K562 (cell line): ENCODE measurements at regions not wholly inside any gene's neighbourhood (a gene's known extent, or its start where the extent isn't known, plus 50 kb on each side); places are given as distances from the start of the nearest gene placed in this dataset.

Experiments
- ARID1B ChIP-seq: fragments of 450-650 bp; IDR thresholded peaks from 2 replicates; pipeline ENCODE4 v1.6.1; 2016; ENCODE audit warnings: antibody characterized with exemption, mild to moderate bottlenecking, inconsistent platforms
- ATF7 ChIP-seq: fragments of 450-650 bp; IDR thresholded peaks from 2 replicates; pipeline ENCODE4 v1.7.1; 2014; ENCODE audit warnings: mild to moderate bottlenecking, moderate library complexity
- BHLHE40 ChIP-seq: IDR thresholded peaks from 2 replicates; pipeline ENCODE4 v1.6.1; 2011; ENCODE audit warnings: low read length, improper control_type of control experiment
- CREM ChIP-seq: IDR thresholded peaks from 2 replicates; pipeline ENCODE4 v1.6.1; 2014; ENCODE audit warnings: antibody characterized with exemption, low read depth
- DEAF1 ChIP-seq: fragments of 450-650 bp; formaldehyde crosslinking; IDR thresholded peaks from 2 replicates; pipeline ENCODE4 v1.4.0; 2020; ENCODE audit warnings: mild to moderate bottlenecking, moderate library complexity
- ESRRB ChIP-seq: fragments of 250-450 bp; sonication (Bioruptor Pico); IDR thresholded peaks from 2 replicates; pipeline ENCODE4 v1.5.0; 2020; ENCODE audit warnings: mild to moderate bottlenecking, moderate library complexity, borderline replicate concordance
- ETV1 ChIP-seq: fragments of 450-650 bp; conservative IDR thresholded peaks from 2 replicates; pipeline ENCODE4 v1.6.1; 2016; ENCODE audit warnings: missing genetic modification characterization, control low read depth, low read depth, missing compliant biosample characterization
- GTF2A2 ChIP-seq: IDR thresholded peaks from 2 replicates; pipeline ENCODE4 v1.6.1; 2016; ENCODE audit warnings: mild to moderate bottlenecking, missing genetic modification characterization, missing compliant biosample characterization
- HDAC3 ChIP-seq: fragments of 450-650 bp; IDR thresholded peaks from 2 replicates; pipeline ENCODE4 v1.6.1; 2018; ENCODE audit warnings: borderline replicate concordance, mild to moderate bottlenecking, moderate library complexity; ENCODE audit not compliant: partially characterized antibody
- HSF4 ChIP-seq: fragments of 250-450 bp; sonication (Bioruptor Pico); IDR thresholded peaks from 2 replicates; pipeline ENCODE4 v2.1.2; 2022; ENCODE audit warnings: mild to moderate bottlenecking, moderate library complexity, borderline replicate concordance
- KDM1A ChIP-seq, 2 experiments: fragments of 450-650 bp; IDR thresholded peaks; 2 replicates each; pipeline ENCODE4 v1.6.1; 2016; ENCODE audit warnings: mild to moderate bottlenecking in 2 of 2
- MAFG ChIP-seq: fragments of 450-650 bp; conservative IDR thresholded peaks from 2 replicates; pipeline ENCODE4 v1.6.1; 2016; ENCODE audit warnings: missing genetic modification characterization, missing compliant biosample characterization
- MEIS2 ChIP-seq: fragments of 450-650 bp; IDR thresholded peaks from 2 replicates; pipeline ENCODE4 v1.6.1; 2014; ENCODE audit warnings: mild to moderate bottlenecking; ENCODE audit not compliant: partially characterized antibody
- NR2C1 ChIP-seq, 2 experiments: fragments of 450-650 bp; IDR thresholded peaks; 2 replicates each; pipeline ENCODE4 v1.6.1; 2017; ENCODE audit warnings: mild to moderate bottlenecking in 2 of 2, antibody characterized with exemption in 1 of 2, inconsistent platforms in 1 of 2, missing compliant biosample characterization in 1 of 2, missing genetic modification characterization in 1 of 2
- PKNOX1 ChIP-seq: fragments of 450-650 bp; IDR thresholded peaks from 2 replicates; pipeline ENCODE4 v1.6.1; 2016
- SMAD4 ChIP-seq: fragments of 250-450 bp; sonication (Bioruptor Pico); conservative IDR thresholded peaks from 2 replicates; pipeline ENCODE4 v1.8.0; 2021; ENCODE audit warnings: inconsistent platforms, mild to moderate bottlenecking, moderate library complexity
- SMARCA4 ChIP-seq: fragments of 450-650 bp; IDR thresholded peaks from 2 replicates; pipeline ENCODE4 v1.6.1; 2016
- TAF15 ChIP-seq: fragments of 200-400 bp; formaldehyde crosslinking; IDR thresholded peaks from 2 replicates; pipeline ENCODE4 v1.6.1; 2017; ENCODE audit warnings: mild to moderate bottlenecking, low read depth, low read length, moderate library complexity
- ZNF583 ChIP-seq: fragments of 250-450 bp; sonication (Bioruptor Pico); IDR thresholded peaks from 2 replicates; pipeline ENCODE4 v1.4.0; 2020
- ZNF644 ChIP-seq: fragments of 200-800 bp; sonication (Bioruptor generic); IDR thresholded peaks from 2 replicates; pipeline ENCODE4 v1.6.1; 2016; ENCODE audit warnings: low read depth, missing genetic modification characterization, missing compliant biosample characterization
- TF ChIP-seq, protein P1 (sequence below): fragments of 450-650 bp; conservative IDR thresholded peaks from 2 replicates; pipeline ENCODE4 v1.6.1; 2016; ENCODE audit warnings: missing genetic modification characterization, low read depth, mild to moderate bottlenecking, control low read depth, missing compliant biosample characterization
- TF ChIP-seq, protein P2 (sequence below): fragments of 250-450 bp; sonication (Bioruptor Pico); IDR thresholded peaks from 2 replicates; pipeline ENCODE4 v1.5.0; 2021
- TF ChIP-seq, protein P3 (sequence below): fragments of 450-650 bp; formaldehyde crosslinking; IDR thresholded peaks from 2 replicates; pipeline ENCODE4 v1.4.0; 2022; ENCODE audit warnings: mild to moderate bottlenecking, moderate library complexity

DNA sequence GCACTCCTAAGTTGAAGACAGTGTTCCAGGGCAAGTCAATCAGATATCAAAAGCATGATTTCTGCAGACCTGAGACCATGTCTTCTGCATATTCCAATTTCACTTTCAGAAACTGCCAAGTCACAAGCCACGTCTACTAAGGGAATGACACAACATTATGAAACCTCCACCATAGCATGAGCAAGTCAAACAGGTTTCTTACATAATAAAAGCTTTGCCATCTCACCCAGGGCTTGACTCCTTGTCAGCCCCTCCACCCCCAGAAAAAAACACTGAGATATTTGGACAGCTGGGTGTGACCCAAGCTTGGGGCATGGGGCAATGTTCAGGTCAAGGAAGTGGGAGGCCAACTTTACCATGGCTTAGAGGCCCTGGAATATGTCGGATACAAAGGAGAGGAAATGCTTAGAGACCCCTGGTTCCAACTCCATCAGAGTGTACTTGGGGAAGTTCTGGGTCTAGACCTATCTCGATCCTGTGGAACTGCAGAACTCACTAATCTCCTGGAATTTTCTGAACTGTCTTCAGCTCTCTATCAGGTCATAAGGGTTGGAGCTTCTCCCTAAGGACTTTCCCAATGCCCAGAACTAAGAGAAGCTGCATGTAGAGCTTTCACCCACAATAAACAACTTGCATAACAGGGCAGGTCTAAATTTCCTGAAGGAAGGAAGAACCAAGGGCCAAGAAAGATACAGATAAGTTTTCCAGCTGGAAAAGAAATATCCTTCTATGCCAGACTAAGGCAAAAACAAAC lies 80.6 kb upstream of the NAMPT start (continued):
- TF ChIP-seq HSF4 (peak; percentile 28; the same call in 1 of the 2 replicates), TAF15 (no peak), ZNF583 (peak; percentile 57; the same call in 1 of the 2 replicates), ETV1 (tag) (peak; percentile 42; the same call in 1 of the 2 replicates), ATF7 (peak; percentile 90), ZNF644 (tag) (peak; percentile 94), SMAD4 (CRISPR knock-in tag) (peak; percentile 88), NR2C1 (IDR thresholded peaks at IDR 0.05) (no peak), NR2C1 (tag; IDR thresholded peaks at IDR 0.05) (peak; percentile 80), MEIS2 (peak; percentile 27), MAFG (tag) (peak; percentile 98), ESRRB (CRISPR knock-in tag) (no peak), GTF2A2 (tag) (peak; percentile 49; the same call in 1 of the 2 replicates), HDAC3 (peak; percentile 73), SMARCA4 (peak; percentile 55; the same call in 1 of the 2 replicates), KDM1A (IDR thresholded peaks at IDR 0.05) (no peak), PKNOX1 (peak; percentile 69; the same call in 1 of the 2 replicates), ARID1B (peak; percentile 65), CREM (peak; percentile 70), BHLHE40 (peak; percentile 26; the same call in 1 of the 2 replicates), DEAF1 (CRISPR knock-in tag) (no peak)
- TF ChIP-seq, protein P1, sequence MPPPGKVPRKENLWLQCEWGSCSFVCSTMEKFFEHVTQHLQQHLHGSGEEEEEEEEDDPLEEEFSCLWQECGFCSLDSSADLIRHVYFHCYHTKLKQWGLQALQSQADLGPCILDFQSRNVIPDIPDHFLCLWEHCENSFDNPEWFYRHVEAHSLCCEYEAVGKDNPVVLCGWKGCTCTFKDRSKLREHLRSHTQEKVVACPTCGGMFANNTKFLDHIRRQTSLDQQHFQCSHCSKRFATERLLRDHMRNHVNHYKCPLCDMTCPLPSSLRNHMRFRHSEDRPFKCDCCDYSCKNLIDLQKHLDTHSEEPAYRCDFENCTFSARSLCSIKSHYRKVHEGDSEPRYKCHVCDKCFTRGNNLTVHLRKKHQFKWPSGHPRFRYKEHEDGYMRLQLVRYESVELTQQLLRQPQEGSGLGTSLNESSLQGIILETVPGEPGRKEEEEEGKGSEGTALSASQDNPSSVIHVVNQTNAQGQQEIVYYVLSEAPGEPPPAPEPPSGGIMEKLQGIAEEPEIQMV (tag): peak; percentile 54
- TF ChIP-seq, protein P2, sequence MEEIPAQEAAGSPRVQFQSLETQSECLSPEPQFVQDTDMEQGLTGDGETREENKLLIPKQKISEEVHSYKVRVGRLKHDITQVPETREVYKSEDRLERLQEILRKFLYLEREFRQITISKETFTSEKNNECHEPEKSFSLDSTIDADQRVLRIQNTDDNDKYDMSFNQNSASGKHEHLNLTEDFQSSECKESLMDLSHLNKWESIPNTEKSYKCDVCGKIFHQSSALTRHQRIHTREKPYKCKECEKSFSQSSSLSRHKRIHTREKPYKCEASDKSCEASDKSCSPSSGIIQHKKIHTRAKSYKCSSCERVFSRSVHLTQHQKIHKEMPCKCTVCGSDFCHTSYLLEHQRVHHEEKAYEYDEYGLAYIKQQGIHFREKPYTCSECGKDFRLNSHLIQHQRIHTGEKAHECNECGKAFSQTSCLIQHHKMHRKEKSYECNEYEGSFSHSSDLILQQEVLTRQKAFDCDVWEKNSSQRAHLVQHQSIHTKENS (CRISPR knock-in tag): no peak
- TF ChIP-seq, protein P3, sequence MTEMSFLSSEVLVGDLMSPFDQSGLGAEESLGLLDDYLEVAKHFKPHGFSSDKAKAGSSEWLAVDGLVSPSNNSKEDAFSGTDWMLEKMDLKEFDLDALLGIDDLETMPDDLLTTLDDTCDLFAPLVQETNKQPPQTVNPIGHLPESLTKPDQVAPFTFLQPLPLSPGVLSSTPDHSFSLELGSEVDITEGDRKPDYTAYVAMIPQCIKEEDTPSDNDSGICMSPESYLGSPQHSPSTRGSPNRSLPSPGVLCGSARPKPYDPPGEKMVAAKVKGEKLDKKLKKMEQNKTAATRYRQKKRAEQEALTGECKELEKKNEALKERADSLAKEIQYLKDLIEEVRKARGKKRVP: peak; percentile 88
